Effector CD4-positive, alpha-beta T cell (primary cell): ENCODE measurements at regions not wholly inside any gene's neighbourhood (a gene's known extent, or its start where the extent isn't known, plus 50 kb on each side); places are given as distances from the start of the nearest gene placed in this dataset.

Experiments used
- DNase-seq: peaks from one replicate; pipeline ENCODE4 v3.0.0-alpha.2; 2020

- DNase-seq: no peak
These were observed 148.9 kb upstream of the CIBAR2 start for GRCh38 chr16:85261204-85261603.

GRCh38 chr16:85261657-85262557 is 149.6 kb upstream of the CIBAR2 start:
- DNase-seq: no peak

GRCh38 chr16:85262558-85263238 is 150.4 kb upstream of the CIBAR2 start:
- DNase-seq: no peak

- DNase-seq: no peak
These were observed 150.9 kb upstream of the CIBAR2 start for GRCh38 chr16:85263239-85263585.

- DNase-seq: no peak
These were observed 152.5 kb upstream of the CIBAR2 start for GRCh38 chr16:85264752-85265151.

GRCh38 chr16:85265161-85265784 is 153.0 kb upstream of the CIBAR2 start:
- DNase-seq: no peak

- no peak for DNase-seq
These were observed 153.5 kb upstream of the CIBAR2 start for GRCh38 chr16:85265810-85266209.

- DNase-seq: no peak
These were observed 154.6 kb upstream of the CIBAR2 start for GRCh38 chr16:85266857-85267256.

GRCh38 chr16:85267414-85267945 is 155.2 kb upstream of the CIBAR2 start:
- no peak for DNase-seq

- no peak for DNase-seq
These were observed 156.9 kb upstream of the CIBAR2 start for GRCh38 chr16:85269165-85269564.

GRCh38 chr16:85270374-85270773 is 158.1 kb upstream of the CIBAR2 start:
- no peak for DNase-seq

GRCh38 chr16:85271198-85271597 is 158.9 kb upstream of the CIBAR2 start:
- DNase-seq: no peak

- no peak for DNase-seq
These were observed 161.0 kb upstream of the CIBAR2 start for GRCh38 chr16:85273293-85273692.

- no peak for DNase-seq
These were observed 162.2 kb upstream of the CIBAR2 start for GRCh38 chr16:85274501-85274900.

- no peak for DNase-seq
These were observed 162.7 kb upstream of the CIBAR2 start for GRCh38 chr16:85274924-85275323.

GRCh38 chr16:85275533-85276249 is 163.4 kb upstream of the CIBAR2 start:
- DNase-seq: peak; percentile 46

GRCh38 chr16:85276258-85276657 is 164.0 kb upstream of the CIBAR2 start:
- DNase-seq: no peak

GRCh38 chr16:85276721-85277120 is 164.4 kb upstream of the CIBAR2 start:
- DNase-seq: no peak

- no peak for DNase-seq
These were observed 166.6 kb upstream of the CIBAR2 start for GRCh38 chr16:85278839-85279238.

- DNase-seq: no peak
These were observed 167.1 kb upstream of the CIBAR2 start for GRCh38 chr16:85279402-85279801.

GRCh38 chr16:85279825-85280545 is 167.7 kb upstream of the CIBAR2 start:
- DNase-seq: no peak

GRCh38 chr16:85281181-85281580 is 168.9 kb upstream of the CIBAR2 start:
- no peak for DNase-seq
